HCT116 (cell line): ENCODE measurements at regions not wholly inside any gene's neighbourhood (a gene's known extent, or its start where the extent isn't known, plus 50 kb on each side); places are given as distances from the start of the nearest gene placed in this dataset.

Source experiments
- ATAC-seq: fragments of 200-7000 bp; cut with Tn5 transposase; 2 replicates; pipeline ENCODE4 v1.9.1; 2020; ENCODE audit warnings: mild to moderate bottlenecking, moderate library complexity
- BruUV-seq: library from RNA; stranded (reverse); fragments of 400-500 nt; replicated peaks from 2 replicates; lab custom pipeline; 2021; lab: Mats Ljungman, UMichigan
- CTCF ChIA-PET: fragments of 300-600 bp; sonication (Branson Sonifier 250); formaldehyde crosslinking; loops from one replicate; lab custom pipeline; 2021; ENCODE audit warnings: antibody characterized with exemption; lab: Charles Lee
- POLR2A ChIA-PET: fragments of 300-600, 350-600 bp; sonication (Branson Sonifier 250); formaldehyde crosslinking; loops from one replicate; lab custom pipeline; 2021; ENCODE audit warnings: antibody characterized with exemption; lab: Charles Lee
- RAD21 ChIA-PET, 2 experiments: fragments of 300-600 bp; sonication (Branson Sonifier 250); formaldehyde crosslinking; loops; one replicate each; lab custom pipeline; 2023; ENCODE audit warnings: low total read pairs in 2 of 2; ENCODE audit not compliant: uncharacterized antibody in 2 of 2, unreplicated experiment in 2 of 2, low non-redundant PET in 1 of 2; lab: Charles Lee
- DNase-seq: peaks from one replicate; pipeline ENCODE4 v3.0.0-alpha.2; 2010; ENCODE audit warnings: low read depth, low spot score
- H2AFZ ChIP-seq: fragments of 200-600 bp; shearing (Covaris generic), sonication (generic); 2 replicates; pipeline ENCODE4 v1.6.1; 2017; ENCODE audit warnings: low read depth, mixed run types, mixed read lengths, antibody characterized with exemption, low read length; ENCODE audit not compliant: poor library complexity, severe bottlenecking
- H3K27ac ChIP-seq: 2 replicates; pipeline ENCODE4 v1.5.1; 2012; ENCODE audit warnings: low read depth, low read length
- H3K27me3 ChIP-seq: fragments of 200-600 bp; sonication (generic); 2 replicates; pipeline ENCODE4 v1.6.1; 2016; ENCODE audit warnings: mixed run types, low read length, mixed read lengths; ENCODE audit not compliant: insufficient read depth
- H3K36me3 ChIP-seq, 2 experiments: fragments of 200-500 bp in 1 of 2; fragments of 200-600 bp in 1 of 2; sonication (Bioruptor generic) in 1 of 2; sonication (generic) in 1 of 2; 2 replicates each; pipeline versions ENCODE4 v1.5.1 to v1.6.1; 2014 to 2016; ENCODE audit warnings: low read length in 2 of 2, inconsistent platforms in 1 of 2, mixed read lengths in 1 of 2, mixed run types in 1 of 2; ENCODE audit not compliant: insufficient read depth in 2 of 2, control insufficient read depth in 1 of 2
- H3K4me1 ChIP-seq, 2 experiments: fragments of 200-600 bp in 1 of 2; sonication (generic) in 1 of 2; 2 replicates each; pipeline versions ENCODE4 v1.5.1 to v1.6.1; 2012 to 2017; ENCODE audit warnings: low read length in 2 of 2, inconsistent platforms in 1 of 2, mild to moderate bottlenecking in 1 of 2, mixed read lengths in 1 of 2, mixed run types in 1 of 2, moderate library complexity in 1 of 2; ENCODE audit not compliant: insufficient read depth in 2 of 2, control insufficient read depth in 1 of 2
- H3K4me2 ChIP-seq: fragments of 200-600 bp; sonication (generic); 2 replicates; pipeline ENCODE4 v1.6.1; 2017; ENCODE audit warnings: mixed run types, low read length, mixed read lengths
- H3K4me3 ChIP-seq, 2 experiments: fragments of 200-600 bp in 1 of 2; sonication (generic) in 1 of 2; replicated peaks in 1 of 2; 2 replicates each; pipeline ENCODE4 v1.5.1; 2011 to 2016; ENCODE audit warnings: low read length in 2 of 2, control low read depth in 1 of 2, low read depth in 1 of 2, mild to moderate bottlenecking in 1 of 2, mixed read lengths in 1 of 2, mixed run types in 1 of 2
- H3K79me2 ChIP-seq: fragments of 200-600 bp; sonication (generic); 2 replicates; pipeline ENCODE4 v1.6.1; 2017; ENCODE audit warnings: mild to moderate bottlenecking, mixed run types, low read length, moderate library complexity, mixed read lengths; ENCODE audit not compliant: insufficient read depth
- H3K9ac ChIP-seq: fragments of 200-600 bp; sonication (generic); 2 replicates; pipeline ENCODE4 v1.6.1; 2016; ENCODE audit warnings: low read length, mixed read lengths
- H3K9me2 ChIP-seq: fragments of 200-600 bp; sonication (generic), shearing (Covaris generic); 2 replicates; pipeline ENCODE4 v1.6.1; 2017; ENCODE audit warnings: mixed run types, mild to moderate bottlenecking, moderate library complexity; ENCODE audit not compliant: insufficient read depth
- H3K9me3 ChIP-seq, 2 experiments: fragments of 200-500 bp in 1 of 2; fragments of 200-600 bp in 1 of 2; sonication (Bioruptor generic) in 1 of 2; sonication (generic) in 1 of 2; 2 replicates each; pipeline ENCODE4 v1.6.1; 2014 to 2017; ENCODE audit warnings: low read length in 2 of 2, mixed read lengths in 2 of 2, inconsistent platforms in 1 of 2, low read depth in 1 of 2, mild to moderate bottlenecking in 1 of 2, mixed run types in 1 of 2, moderate library complexity in 1 of 2; ENCODE audit not compliant: control insufficient read depth in 1 of 2, insufficient read depth in 1 of 2
- H4K20me1 ChIP-seq: fragments of 200-600 bp; sonication (generic), shearing (Covaris generic); 2 replicates; pipeline ENCODE4 v1.6.1; 2017; ENCODE audit warnings: mixed run types, mild to moderate bottlenecking, moderate library complexity; ENCODE audit not compliant: insufficient read depth
- EGR1 ChIP-seq: IDR thresholded peaks from 2 replicates; pipeline ENCODE4 v1.6.1; 2012; ENCODE audit warnings: low read depth
- EZH2 ChIP-seq: fragments of 200-600 bp; sonication (generic); IDR thresholded peaks from 2 replicates; pipeline ENCODE4 v1.6.1; 2017; ENCODE audit warnings: antibody characterized with exemption, mixed run types
- POLR2A ChIP-seq: IDR thresholded peaks from 2 replicates; pipeline ENCODE4 v1.7.0; 2011; ENCODE audit warnings: borderline replicate concordance; ENCODE audit not compliant: insufficient read depth, insufficient read length; ENCODE audit errors: extremely low read depth
- POLR2AphosphoS5 ChIP-seq: IDR thresholded peaks from 2 replicates; pipeline ENCODE4 v1.6.1; 2011; ENCODE audit warnings: mild to moderate bottlenecking, low read depth, low read length, moderate library complexity
- RAD21 ChIP-seq: IDR thresholded peaks from 2 replicates; pipeline ENCODE4 v1.6.1; 2012; ENCODE audit warnings: low read depth, mild to moderate bottlenecking
- SP1 ChIP-seq: IDR thresholded peaks from 2 replicates; pipeline ENCODE4 v1.6.1; 2012; ENCODE audit warnings: low read depth
- TCF7L2 ChIP-seq: IDR thresholded peaks from 2 replicates; pipeline ENCODE4 v1.7.0; 2011; ENCODE audit warnings: borderline replicate concordance, inconsistent platforms; ENCODE audit not compliant: insufficient read depth, insufficient read length; ENCODE audit errors: extremely low read depth
- YY1 ChIP-seq: IDR thresholded peaks from 2 replicates; pipeline ENCODE4 v1.6.1; 2011; ENCODE audit warnings: low read length, low read depth, moderate library complexity, mild to moderate bottlenecking; ENCODE audit not compliant: insufficient replicate concordance; ENCODE audit errors: extremely low read depth
- intact Hi-C: fragments of 100-400 bp; cut with micrococcal nuclease; formaldehyde crosslinking; loops from 2 replicates; pipeline ENCODE4 v1.10.0; 2022

- ATAC-seq, result no peak
- intact Hi-C loops, result no loop called here
- Histone ChIP-seq H3K9me3 (no peaks in the 10 kb centered on the region), H3K4me2 (no peak overlapping the region), H3K9me2 (no peaks in the 10 kb centered on the region), H4K20me1 (no peaks in the 10 kb centered on the region), H3K36me3 (no peaks in the 10 kb centered on the region), H3K4me1 (no peaks in the 10 kb centered on the region), H3K79me2 (no peaks in the 10 kb centered on the region), H3K27ac (no peak overlapping the region), H2AFZ (no peak overlapping the region), H3K4me3 (no peak overlapping the region), H3K9ac (no peak overlapping the region), H3K27me3 (peaks cover 58% of the 10 kb centered on the region)
- DNase-seq, result no peak
- no TSS peak for BruUV-seq
- POLR2A ChIA-PET, result no interaction called here
- CTCF ChIA-PET, result no interaction called here
- TF ChIP-seq TCF7L2, result no peak
- no peak for TF ChIP-seq YY1
- RAD21 ChIA-PET, result no interaction called here
Observed at GRCh38 chr15:79601405-79602086, 169.4 kb downstream of the MINAR1 start.

- intact Hi-C loops, result no loop called here
- peaks cover 64% of the 10 kb centered on the region for H3K27me3 ChIP-seq
Observed at GRCh38 chr15:79602180-79602579, 170.0 kb downstream of the MINAR1 start.

More at GRCh38 chr15:79602180-79602579, 170.0 kb downstream of the MINAR1 start:
- Histone ChIP-seq H4K20me1 (no peaks in the 10 kb centered on the region), H3K27ac (no peak overlapping the region), H3K9me2 (no peaks in the 10 kb centered on the region), H3K4me3 (no peak overlapping the region), H2AFZ (no peak overlapping the region), H3K4me1 (no peaks in the 10 kb centered on the region), H3K4me2 (no peak overlapping the region), H3K36me3 (no peaks in the 10 kb centered on the region), H3K9me3 (no peaks in the 10 kb centered on the region), H3K79me2 (no peaks in the 10 kb centered on the region), H3K9ac (no peak overlapping the region)
- TF ChIP-seq RAD21, result no peak
- no peak for TF ChIP-seq SP1
- TF ChIP-seq EZH2, result no peak
- TF ChIP-seq EGR1, result no peak
- TF ChIP-seq POLR2A, result no peak
- TF ChIP-seq POLR2AphosphoS5, result no peak
- ATAC-seq (no peak), DNase-seq (no peak)
- RAD21 ChIA-PET, result no interaction called here
- POLR2A ChIA-PET, result no interaction called here
- CTCF ChIA-PET, result no interaction called here
- BruUV-seq, result no TSS peak
